Activated CD8-positive, alpha-beta memory T cell treated with anti-CD3 and anti-CD28 coated beads, Interleukin-2, amount 50 U/mL, for 24 hours (primary cell): ENCODE measurements at regions not wholly inside any gene's neighbourhood (a gene's known extent, or its start where the extent isn't known, plus 50 kb on each side); places are given as distances from the start of the nearest gene placed in this dataset.

Experiments used
- DNase-seq: peaks from one replicate; pipeline ENCODE4 v3.0.0-alpha.2; 2020; ENCODE audit errors: extremely low read depth

DNA sequence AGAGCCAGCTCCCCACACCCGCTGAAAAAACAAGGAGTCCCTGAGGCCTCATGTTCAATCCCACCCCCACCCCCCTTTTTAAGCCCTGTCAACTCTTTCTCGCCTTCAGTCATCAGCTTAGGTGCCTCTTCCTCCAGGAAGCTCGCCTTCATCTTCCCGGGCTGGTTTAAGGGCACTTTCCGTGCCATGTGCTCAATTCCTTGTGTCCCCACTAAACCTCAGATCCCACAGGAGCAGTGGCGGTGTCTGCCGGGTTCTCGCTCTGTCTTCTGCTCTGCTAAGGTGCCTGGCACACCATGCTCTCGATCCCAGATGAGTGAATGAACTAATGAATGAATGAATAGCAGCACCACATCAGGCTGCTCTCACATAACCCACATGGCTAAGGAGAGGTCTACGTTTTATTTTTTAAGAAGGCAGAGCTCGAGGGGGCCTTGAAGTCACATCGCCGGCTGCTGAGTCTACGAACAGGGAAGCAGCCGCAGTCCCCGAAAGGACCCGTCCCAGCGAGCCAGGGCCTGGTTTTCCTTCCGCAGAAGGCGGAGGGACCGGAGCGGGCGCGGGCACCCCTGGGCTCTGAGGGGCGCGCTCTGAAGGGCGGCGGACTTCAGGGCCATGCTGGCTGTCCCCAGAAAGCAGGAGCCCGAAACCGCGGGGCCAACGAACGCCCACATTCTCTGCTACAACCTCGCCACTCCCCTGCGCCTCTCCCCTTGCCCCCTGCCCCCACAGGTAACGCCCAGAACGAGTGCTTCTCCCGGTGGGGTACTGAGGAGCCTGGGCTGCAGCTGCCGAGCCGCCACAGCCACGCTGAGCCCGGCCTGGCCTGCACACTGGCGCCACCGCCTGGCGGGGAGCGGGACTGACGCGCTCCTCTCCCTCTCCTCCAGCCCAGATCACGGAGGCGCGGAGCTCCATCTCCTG, 73.4 kb upstream of the KCNMA1 start:
- peak; percentile 15 for DNase-seq

DNA sequence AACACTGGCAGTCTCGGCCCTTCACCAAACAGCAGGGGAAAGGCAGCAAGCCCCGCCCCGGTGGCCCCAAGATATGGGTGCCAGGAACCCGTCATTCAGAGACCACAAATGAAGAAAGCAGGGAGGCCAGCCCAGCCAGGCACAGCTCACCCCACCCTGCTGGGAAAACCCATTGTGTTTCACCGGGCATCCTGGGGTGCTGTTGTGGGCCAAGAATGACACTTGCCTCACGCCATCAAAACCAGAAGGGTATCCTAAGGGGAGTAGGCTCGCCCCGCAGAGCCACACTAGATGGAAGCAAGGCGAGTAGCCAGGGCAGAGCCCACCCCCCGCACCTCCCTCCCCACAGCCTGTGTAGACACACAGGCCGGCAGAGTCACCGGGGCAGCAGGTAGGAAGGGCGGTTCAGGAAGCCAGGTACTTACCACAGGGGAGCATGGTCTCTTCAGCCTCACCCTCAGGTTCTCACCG, 72.5 kb upstream of the KCNMA1 start:
- DNase-seq = no peak

DNA sequence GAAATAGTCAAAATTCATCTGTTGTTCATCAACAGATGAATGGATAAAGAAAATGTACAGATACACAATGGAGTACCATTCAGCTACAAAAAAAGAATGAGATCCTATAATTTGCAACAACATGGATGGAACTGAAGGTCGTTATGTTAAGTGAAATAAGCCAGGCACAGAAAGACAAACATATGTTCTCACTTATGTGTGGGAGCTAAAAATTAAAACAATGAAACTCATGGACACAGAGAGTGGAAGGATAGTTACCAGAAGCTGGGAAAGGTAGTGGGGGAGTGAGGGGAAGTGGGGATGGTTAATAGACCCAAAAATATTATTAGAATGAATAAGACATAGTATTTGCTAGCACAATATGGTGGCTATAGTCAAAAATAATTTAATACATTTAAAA, 70.0 kb upstream of the KCNMA1 start:
- no peak for DNase-seq

DNA sequence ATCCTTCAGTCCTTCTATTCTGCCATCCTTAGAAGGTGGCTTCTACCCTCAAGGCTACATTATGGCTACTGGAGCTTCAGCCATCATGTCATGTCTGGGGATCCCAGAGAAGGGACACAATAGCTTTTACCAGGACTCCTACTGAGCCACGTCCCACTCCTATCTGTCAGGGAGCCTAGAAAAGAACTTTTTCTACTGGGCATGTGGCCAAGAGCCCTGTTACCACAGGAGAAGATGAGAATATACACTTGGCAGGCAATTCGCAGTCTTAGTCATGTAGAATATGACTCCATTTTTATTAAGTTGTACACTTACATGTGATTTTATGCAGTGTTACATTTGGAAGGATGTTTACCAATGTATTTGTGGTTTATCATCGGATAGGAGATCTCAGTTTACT, 64.6 kb upstream of the KCNMA1 start:
- no peak for DNase-seq

DNA sequence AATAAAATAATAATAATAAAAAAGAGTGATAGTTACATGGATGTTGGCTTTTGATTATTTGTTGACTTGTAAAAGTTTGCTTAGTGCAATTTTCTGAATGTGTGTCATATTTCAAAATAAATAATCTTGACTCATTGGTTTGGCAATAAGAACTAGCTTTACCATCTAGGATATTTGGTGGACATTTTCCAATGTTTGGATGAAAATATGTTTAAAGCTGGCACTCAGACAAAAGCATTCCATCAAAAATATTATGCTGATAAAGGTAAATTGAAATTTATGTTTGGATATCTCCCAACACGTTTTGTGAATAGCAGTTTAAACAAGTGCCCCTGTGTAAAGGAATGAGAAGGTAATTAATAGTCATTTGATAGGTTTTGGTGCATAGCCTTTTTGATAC, 62.5 kb upstream of the KCNMA1 start:
- no peak for DNase-seq

DNA sequence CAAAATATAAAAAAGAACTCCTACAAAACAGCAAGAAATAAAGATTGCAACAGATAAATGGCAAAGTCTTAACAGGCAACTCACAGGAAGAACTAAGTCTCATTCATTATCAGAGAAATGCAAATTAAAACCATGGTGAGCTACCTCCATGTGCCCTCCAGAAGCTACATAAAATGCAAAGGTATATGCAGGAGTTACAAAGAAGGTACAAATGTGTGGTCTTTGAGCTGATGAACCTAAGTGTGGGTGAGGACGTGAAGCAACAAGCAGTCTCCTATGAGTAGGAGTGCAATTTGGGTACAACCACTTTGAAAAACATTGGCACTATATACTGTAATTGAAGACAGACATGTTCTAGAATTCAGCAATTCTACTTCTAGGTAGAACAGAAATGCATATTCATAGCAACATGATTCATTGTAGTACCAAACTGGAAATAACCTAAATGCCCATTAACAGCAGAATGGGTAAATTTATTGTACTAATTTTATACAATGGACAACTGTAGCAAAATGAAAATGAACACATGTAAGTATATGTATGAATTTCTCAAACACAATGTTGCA, 61.6 kb upstream of the KCNMA1 start:
- DNase-seq = no peak

DNA sequence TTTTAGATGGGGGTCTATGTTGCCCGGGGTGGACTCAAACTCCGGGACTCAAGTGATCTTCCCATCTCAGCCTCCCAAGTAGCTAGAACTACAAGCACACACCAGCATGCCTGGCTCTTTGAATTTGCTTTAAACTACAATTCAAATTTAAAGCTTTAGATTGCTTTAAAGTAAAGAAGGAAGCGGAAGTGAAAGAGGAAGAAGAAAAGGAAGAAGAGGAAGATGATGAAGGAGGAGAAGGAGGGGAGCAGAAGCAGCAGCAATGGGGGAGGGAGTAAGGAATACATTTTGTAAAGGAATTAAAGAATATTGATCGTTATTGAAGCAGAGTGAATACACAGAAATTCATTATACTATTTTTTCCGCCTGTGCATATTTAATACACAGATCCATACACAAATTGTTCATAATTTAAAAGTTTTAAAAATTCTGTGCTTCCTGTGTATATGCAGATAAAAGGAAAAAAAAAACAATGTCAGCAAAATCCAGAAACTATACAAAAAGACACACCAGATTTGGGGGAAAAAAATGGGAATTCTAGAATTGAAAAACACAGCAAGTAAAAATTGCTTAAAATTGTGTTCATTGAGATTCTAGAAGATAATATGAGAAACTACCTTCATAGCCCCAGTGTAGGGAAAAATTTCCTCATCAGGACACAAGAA, 60.8 kb upstream of the KCNMA1 start:
- no peak for DNase-seq

DNA sequence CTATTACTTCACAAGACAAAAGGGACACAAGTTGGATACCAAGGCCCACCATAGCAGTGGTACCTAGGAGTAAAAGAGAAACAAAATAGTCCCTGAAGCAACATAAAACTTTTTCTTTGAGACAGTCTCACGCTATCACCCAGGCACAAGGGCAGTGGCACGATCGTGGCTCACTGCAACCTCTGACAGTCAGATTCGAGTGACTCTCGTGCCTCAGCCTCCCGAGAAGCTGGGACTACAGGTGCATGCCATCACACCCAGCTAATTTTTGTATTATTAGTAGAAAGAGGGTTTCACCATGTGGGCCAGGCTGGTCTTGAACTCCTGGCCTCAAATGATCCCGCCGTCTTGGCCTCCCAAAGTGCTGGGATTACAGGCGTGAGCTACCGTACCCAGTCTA, 59.0 kb upstream of the KCNMA1 start:
- DNase-seq = no peak

DNA sequence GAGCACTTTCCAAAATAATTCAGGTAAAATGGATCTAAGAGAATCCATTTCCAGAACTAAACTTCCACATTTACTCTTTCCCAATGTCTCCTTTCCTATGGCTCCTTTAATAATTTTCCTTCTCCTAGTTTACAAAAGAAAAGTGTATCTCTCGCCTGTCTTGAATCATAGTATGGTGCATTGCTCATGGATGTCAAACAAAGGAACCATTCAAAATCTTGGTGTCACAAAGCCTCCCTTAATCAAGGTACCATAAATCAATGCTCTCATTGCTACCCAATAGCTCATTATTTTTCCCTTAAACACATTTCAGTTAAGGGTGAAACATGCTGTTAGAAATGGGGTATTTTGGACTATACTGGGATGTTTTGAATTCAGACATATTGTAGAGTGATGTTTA, 57.6 kb upstream of the KCNMA1 start:
- no peak for DNase-seq

DNA sequence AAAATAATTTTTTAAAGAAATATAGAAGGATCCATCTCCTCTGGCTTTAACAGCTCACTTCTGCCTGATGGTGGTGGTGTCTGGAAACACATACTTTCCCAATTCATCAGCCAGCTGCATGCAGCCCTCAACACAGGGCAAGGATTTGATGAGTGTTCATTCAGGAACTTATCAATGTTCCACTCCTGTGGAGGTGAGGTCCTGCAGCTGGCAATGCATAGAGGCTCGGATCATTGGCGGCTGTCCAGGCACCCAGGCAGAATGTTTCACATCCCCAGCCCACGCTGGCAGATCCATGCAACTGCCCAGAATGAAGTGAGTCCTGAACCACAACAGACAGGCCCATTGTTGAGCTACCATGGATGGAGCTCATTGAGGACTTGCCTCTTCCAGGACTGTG, 55.2 kb upstream of the KCNMA1 start:
- DNase-seq = no peak

DNA sequence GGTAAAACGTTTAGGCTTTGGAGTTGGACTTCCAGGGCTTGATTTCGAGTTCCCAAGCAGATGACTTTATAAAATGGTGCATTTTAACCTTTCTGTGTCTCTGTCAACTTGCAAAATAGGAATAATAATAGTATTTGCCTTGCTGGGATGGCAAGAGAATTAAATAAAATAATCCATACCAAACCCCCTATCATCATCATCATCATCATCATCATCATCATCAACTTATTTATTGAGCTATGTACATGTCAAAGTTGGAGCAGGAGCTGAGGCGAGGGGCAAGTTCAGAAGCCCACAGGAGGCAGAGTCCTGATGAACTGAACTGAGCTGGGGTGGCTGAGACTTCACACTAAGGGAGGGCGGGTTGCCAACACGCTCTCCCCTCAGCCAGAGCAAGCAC, 51.7 kb upstream of the KCNMA1 start:
- DNase-seq = no peak

DNA sequence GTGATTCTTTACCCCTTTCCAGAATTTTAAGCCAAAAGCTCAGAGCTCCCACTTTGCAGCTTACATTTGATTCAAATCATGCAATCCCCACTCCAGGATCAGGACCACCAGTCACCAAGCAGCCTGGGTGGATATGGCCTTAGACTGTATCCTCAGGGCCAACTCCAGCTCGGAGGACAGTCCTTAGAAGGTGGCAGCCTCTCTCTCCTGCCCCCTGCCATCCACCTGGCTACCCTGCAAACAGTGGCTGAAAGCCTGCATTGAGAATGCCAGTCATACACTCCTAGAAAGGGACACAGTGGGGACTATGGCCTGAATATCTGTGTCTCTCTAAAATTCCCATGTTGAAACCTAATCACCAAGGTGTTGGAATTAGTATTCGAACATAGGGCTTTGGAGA, 50.0 kb upstream of the KCNMA1 start:
- DNase-seq = no peak
